BE2C (cell line): ENCODE measurements at regions not wholly inside any gene's neighbourhood (a gene's known extent, or its start where the extent isn't known, plus 50 kb on each side); places are given as distances from the start of the nearest gene placed in this dataset.

Experiments used
- DNase-seq: peaks from one replicate; pipeline ENCODE4 v3.0.0-alpha.2; 2020
- H3K27me3 ChIP-seq: fragments of 250-450 bp; sonication (Bioruptor Pico); 2 replicates; pipeline ENCODE4 v1.5.1; 2020; ENCODE audit warnings: mild to moderate bottlenecking
- H3K36me3 ChIP-seq: fragments of 250-450 bp; sonication (Bioruptor Pico); 2 replicates; pipeline ENCODE4 v1.5.1; 2020; ENCODE audit warnings: mild to moderate bottlenecking
- H3K4me1 ChIP-seq: fragments of 250-450 bp; sonication (Bioruptor Pico); 2 replicates; pipeline ENCODE4 v1.5.1; 2020
- H3K4me3 ChIP-seq: 2 replicates; pipeline ENCODE4 v1.5.1; 2011; ENCODE audit warnings: low read depth, low read length
- H3K9me3 ChIP-seq: fragments of 250-450 bp; sonication (Bioruptor Pico); 2 replicates; pipeline ENCODE4 v1.5.1; 2020
- TF ChIP-seq, protein P1 (sequence below): IDR thresholded peaks from 2 replicates; pipeline ENCODE4 v1.5.1; 2012; ENCODE audit warnings: mild to moderate bottlenecking, low read depth, low read length

GRCh38 chr21:15559660-15560059 lies 170.1 kb upstream of the USP25 start:
- DNase-seq, result no peak
- H3K4me3 ChIP-seq, result no peak overlapping the region
- no peaks in the 10 kb centered on the region for H3K36me3 ChIP-seq
- H3K9me3 ChIP-seq, result no peaks in the 10 kb centered on the region
- peaks cover 12% of the 10 kb centered on the region for H3K4me1 ChIP-seq
- H3K27me3 ChIP-seq, result no peaks in the 10 kb centered on the region
- TF ChIP-seq, protein P1, sequence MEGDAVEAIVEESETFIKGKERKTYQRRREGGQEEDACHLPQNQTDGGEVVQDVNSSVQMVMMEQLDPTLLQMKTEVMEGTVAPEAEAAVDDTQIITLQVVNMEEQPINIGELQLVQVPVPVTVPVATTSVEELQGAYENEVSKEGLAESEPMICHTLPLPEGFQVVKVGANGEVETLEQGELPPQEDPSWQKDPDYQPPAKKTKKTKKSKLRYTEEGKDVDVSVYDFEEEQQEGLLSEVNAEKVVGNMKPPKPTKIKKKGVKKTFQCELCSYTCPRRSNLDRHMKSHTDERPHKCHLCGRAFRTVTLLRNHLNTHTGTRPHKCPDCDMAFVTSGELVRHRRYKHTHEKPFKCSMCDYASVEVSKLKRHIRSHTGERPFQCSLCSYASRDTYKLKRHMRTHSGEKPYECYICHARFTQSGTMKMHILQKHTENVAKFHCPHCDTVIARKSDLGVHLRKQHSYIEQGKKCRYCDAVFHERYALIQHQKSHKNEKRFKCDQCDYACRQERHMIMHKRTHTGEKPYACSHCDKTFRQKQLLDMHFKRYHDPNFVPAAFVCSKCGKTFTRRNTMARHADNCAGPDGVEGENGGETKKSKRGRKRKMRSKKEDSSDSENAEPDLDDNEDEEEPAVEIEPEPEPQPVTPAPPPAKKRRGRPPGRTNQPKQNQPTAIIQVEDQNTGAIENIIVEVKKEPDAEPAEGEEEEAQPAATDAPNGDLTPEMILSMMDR, result no peak

DNA sequence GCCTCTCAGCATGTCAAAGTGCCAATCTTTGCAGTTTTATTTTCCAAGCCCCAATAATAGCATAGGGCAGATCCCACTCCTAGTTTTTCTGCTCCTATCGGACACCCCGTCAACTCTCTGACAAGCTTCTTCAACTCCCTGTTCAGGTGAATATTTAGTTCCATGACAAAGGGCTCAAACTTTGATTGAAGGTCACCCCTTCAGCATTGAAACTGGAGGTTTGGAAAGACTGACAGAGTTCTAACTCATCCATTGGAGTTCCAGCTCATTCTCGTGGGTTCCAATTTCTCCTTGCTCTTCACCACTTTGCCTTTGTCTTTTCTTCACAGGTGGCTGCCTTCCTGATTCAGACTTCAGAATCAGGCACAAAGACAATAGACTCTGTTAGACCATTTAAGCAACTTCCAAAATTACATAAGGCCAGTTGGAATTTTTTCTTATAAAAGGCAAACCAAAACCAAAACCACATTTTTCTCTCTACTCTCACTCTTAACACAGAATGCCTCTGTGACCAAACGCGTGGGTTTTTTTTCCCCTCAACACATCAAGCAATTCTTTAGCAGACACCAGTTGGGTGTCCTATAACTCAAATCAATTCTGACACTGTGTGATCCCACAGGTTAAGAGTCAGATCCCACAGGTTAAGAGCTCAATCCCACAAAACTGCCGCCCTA lies 169.3 kb upstream of the USP25 start:
- TF ChIP-seq, protein P1, result no peak
- Histone ChIP-seq H3K36me3 (no peaks in the 10 kb centered on the region), H3K4me1 (peaks cover 12% of the 10 kb centered on the region), H3K9me3 (no peaks in the 10 kb centered on the region), H3K27me3 (no peaks in the 10 kb centered on the region), H3K4me3 (no peak overlapping the region)
- DNase-seq, result no peak

DNA sequence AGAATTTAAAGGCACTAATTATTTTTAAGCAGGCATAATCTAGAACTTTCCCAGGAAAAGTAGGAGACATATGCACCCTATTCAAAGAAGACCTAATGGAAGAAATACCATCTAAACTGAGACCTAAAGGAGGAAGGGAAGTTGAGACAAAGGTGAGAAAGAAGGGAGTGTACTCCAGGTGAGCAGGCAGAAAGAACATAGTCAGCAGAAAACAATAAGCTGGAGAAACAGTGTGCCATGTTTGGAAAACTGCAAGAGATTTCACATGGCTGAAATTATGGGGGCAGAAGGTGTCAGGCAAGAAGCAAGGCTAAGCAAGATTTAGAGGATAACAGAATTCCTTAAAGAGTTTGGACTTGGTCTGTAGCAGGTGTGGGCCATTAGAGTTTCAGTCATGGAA lies 167.0 kb upstream of the USP25 start:
- H3K27me3 ChIP-seq, result no peaks in the 10 kb centered on the region
- TF ChIP-seq, protein P1, result no peak
- H3K4me3 ChIP-seq, result no peak overlapping the region
- H3K36me3 ChIP-seq, result no peaks in the 10 kb centered on the region
- peaks cover 8% of the 10 kb centered on the region for H3K4me1 ChIP-seq
- no peak for DNase-seq
- H3K9me3 ChIP-seq, result no peaks in the 10 kb centered on the region

DNA sequence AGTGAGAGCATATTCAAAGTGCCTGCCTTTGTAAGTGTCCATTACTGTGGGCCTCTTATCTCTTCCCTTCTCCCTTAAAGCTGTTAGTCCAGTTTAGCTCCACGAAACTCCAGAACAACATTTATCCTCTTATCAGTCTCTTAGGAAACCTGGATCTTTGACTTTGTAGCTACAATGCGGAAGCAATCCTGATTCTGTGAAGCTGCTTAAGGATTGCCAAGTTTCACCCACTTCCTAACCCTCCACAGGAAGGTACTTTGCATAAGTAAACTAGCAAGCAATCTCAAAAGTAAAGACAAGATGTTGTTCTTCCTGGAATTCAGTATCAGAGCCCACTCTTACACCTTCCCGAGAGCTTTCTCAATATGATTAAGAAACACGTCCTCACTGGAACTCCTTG lies 164.9 kb upstream of the USP25 start:
- TF ChIP-seq, protein P1, result no peak

DNA sequence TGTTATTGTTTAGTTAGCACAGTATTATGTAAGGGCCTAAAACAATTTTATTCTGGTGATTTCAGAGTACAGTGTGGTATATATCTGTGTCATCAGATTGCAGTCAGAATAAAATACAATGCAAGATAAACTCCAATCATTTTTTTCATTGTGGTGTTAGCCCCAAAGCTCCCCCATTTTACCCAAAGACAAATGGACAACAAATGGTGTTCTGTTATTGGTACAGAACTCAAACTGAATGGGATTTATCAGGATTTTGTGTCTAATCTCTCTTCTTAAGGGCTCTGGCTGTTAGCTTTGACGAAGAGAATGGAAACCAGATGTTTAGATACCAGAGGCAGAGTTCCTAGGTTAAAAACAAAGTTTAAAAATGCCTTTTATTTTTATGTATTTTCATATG lies 163.1 kb upstream of the USP25 start:
- Histone ChIP-seq H3K4me1 (no peaks in the 10 kb centered on the region), H3K27me3 (no peaks in the 10 kb centered on the region), H3K36me3 (no peaks in the 10 kb centered on the region), H3K4me3 (no peak overlapping the region), H3K9me3 (no peaks in the 10 kb centered on the region)
- TF ChIP-seq, protein P1, result no peak
- no peak for DNase-seq

More for the DNA sequence above, 164.9 kb upstream of the USP25 start:
- no peak for DNase-seq
- Histone ChIP-seq H3K4me1 (no peaks in the 10 kb centered on the region), H3K27me3 (no peaks in the 10 kb centered on the region), H3K9me3 (no peaks in the 10 kb centered on the region), H3K36me3 (no peaks in the 10 kb centered on the region), H3K4me3 (no peak overlapping the region)

GRCh38 chr21:15567191-15567590 lies 162.6 kb upstream of the USP25 start:
- Histone ChIP-seq H3K27me3 (no peaks in the 10 kb centered on the region), H3K9me3 (no peaks in the 10 kb centered on the region), H3K4me1 (no peaks in the 10 kb centered on the region), H3K36me3 (no peaks in the 10 kb centered on the region), H3K4me3 (no peak overlapping the region)
- DNase-seq, result no peak
- TF ChIP-seq, protein P1, result no peak
